ENCODE measurements at regions not wholly inside any gene's neighbourhood (a gene's known extent, or its start where the extent isn't known, plus 50 kb on each side); places are given as distances from the start of the nearest gene placed in this dataset.
"Not testable (repeated sequence)": the region's sequence is repeated elsewhere in the genome, so short reads cannot be mapped to it uniquely, and the experiment has no call there.

DNA sequence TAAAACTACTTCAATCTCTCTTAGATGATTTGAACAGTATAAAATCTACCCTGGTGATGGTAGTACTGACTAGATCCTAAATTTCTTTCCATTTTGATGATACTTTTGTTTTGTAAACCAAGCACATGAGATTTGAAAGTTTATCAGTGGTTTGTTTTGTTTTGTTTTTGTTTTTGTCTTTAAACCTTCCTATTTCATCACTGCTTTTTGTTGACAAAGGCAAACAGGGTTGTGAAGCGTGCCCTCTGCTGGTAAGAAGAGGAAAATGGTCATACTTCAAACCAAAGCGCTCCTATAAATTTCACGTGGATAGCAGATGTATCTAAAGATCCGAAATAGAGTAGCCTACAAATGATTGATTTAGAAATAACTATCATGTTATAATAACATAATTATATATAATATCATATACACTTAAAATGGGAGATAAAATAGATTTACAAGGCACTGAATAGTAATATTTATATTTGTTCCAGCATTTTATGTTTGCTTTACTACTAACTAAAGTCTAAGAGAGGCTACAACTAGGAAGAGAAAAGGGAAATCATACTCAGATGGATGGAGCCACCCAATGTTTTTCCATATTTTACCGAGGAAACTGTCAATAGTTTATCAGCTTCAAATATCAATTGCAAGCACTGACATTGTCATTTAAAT, 254.0 kb upstream of the USP15 start:
- peak in 1 of 2 experiments; percentile 5 for DNase-seq
- no TSS peak for BruUV-seq (replicated peaks)
- H3K9me2 ChIP-seq (ENCODE audit: insufficient read depth): no peaks in the 10 kb centered on the region
- TF ChIP-seq EZH2 (IDR thresholded peaks at IDR 0.05; ENCODE audit: low read depth): no peak
- TF ChIP-seq, protein P1, sequence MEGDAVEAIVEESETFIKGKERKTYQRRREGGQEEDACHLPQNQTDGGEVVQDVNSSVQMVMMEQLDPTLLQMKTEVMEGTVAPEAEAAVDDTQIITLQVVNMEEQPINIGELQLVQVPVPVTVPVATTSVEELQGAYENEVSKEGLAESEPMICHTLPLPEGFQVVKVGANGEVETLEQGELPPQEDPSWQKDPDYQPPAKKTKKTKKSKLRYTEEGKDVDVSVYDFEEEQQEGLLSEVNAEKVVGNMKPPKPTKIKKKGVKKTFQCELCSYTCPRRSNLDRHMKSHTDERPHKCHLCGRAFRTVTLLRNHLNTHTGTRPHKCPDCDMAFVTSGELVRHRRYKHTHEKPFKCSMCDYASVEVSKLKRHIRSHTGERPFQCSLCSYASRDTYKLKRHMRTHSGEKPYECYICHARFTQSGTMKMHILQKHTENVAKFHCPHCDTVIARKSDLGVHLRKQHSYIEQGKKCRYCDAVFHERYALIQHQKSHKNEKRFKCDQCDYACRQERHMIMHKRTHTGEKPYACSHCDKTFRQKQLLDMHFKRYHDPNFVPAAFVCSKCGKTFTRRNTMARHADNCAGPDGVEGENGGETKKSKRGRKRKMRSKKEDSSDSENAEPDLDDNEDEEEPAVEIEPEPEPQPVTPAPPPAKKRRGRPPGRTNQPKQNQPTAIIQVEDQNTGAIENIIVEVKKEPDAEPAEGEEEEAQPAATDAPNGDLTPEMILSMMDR (conservative IDR thresholded peaks at IDR 0.05): peak; percentile 81
- intact Hi-C loops (cut with micrococcal nuclease; ENCODE audit: unreplicated experiment): no loop called here
- POLR2A ChIA-PET (ENCODE audit: unreplicated experiment): no interaction called here
- H3K27ac ChIP-seq: no peak overlapping the region
- no peak overlapping the region for H2AFZ ChIP-seq
- no peak overlapping the region for H3K4me2 ChIP-seq
- H3K27me3 ChIP-seq (ENCODE audit: insufficient read depth, low read depth): no peaks in the 10 kb centered on the region
- no peaks in the 10 kb centered on the region for H3K4me1 ChIP-seq (replicated peaks; ENCODE audit: insufficient read depth)
- H3K79me2 ChIP-seq (ENCODE audit: low read depth): no peaks in the 10 kb centered on the region
- H3F3A ChIP-seq (ENCODE audit: insufficient read depth, low read depth): no peaks in the 10 kb centered on the region
- H3K4me3 ChIP-seq: no peak overlapping the region
- no peaks in the 10 kb centered on the region for H3K9me3 ChIP-seq (ENCODE audit: insufficient read depth, low read depth)
- no peaks in the 10 kb centered on the region for H3K36me3 ChIP-seq (ENCODE audit: low read depth)
- H4K20me1 ChIP-seq (ENCODE audit: insufficient read depth): no peaks in the 10 kb centered on the region
- CTCF ChIA-PET: no interaction called here

DNA sequence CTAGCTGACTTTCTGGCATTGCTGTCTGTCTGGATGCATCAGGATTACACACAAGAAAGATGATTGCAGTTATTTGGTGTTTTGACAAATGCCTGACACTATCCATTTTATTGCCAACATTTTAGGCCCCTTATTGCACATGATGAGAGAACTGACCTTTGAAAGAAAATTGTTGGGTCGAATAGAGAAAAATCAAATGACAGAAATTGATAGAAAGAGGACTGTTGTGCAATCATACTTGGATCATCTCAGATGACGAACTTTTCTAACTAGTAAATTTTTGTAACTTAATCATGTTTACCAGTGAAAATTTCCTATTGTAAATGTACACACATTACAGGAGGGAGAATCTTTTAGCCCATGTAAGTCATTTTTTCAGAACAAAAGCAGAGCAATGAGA, 251.5 kb upstream of the USP15 start:
- no peaks in the 10 kb centered on the region for H4K20me1 ChIP-seq (ENCODE audit: insufficient read depth)
- no peaks in the 10 kb centered on the region for H3K79me2 ChIP-seq (ENCODE audit: low read depth)
- no TSS peak for BruUV-seq (replicated peaks)
- no peak overlapping the region for H3K4me3 ChIP-seq
- H3K27ac ChIP-seq: no peak overlapping the region
- no peaks in the 10 kb centered on the region for H3K27me3 ChIP-seq (ENCODE audit: insufficient read depth, low read depth)
- CTCF ChIA-PET: no interaction called here
- no peak for TF ChIP-seq EZH2 (IDR thresholded peaks at IDR 0.05; ENCODE audit: low read depth)
- TF ChIP-seq, protein P1 (conservative IDR thresholded peaks at IDR 0.05): no peak
- no peak overlapping the region for H2AFZ ChIP-seq
- DNase-seq: no peak
- intact Hi-C loops (cut with micrococcal nuclease; ENCODE audit: unreplicated experiment): no loop called here
- POLR2A ChIA-PET (ENCODE audit: unreplicated experiment): no interaction called here
- H3K4me2 ChIP-seq: no peak overlapping the region
- no peaks in the 10 kb centered on the region for H3K4me1 ChIP-seq (replicated peaks; ENCODE audit: insufficient read depth)
- no peaks in the 10 kb centered on the region for H3K36me3 ChIP-seq (ENCODE audit: low read depth)
- no peaks in the 10 kb centered on the region for H3F3A ChIP-seq (ENCODE audit: insufficient read depth, low read depth)
- H3K9me2 ChIP-seq (ENCODE audit: insufficient read depth): no peaks in the 10 kb centered on the region
- no peaks in the 10 kb centered on the region for H3K9me3 ChIP-seq (ENCODE audit: insufficient read depth, low read depth)

DNA sequence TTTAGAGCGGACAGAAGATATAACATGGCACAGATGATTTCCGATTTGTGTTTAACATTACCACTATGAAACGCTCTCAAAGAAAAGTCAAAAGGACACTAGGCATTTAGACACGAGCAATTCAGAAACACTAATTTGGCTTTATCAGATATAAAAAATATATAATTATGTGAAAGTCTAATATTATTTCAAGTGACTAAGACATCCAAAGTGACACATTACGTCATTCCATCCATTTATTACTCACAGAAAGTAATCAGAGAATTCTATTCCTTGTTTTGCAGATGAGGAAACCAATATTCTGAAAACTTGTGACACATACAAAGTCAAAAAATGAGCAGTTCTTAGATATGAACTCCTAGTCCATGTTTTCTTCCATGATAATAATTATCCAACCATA, 250.8 kb upstream of the USP15 start:
- Histone ChIP-seq H3K27me3 (ENCODE audit: insufficient read depth, low read depth) (no peaks in the 10 kb centered on the region), H3K4me2 (no peak overlapping the region), H3K4me1 (replicated peaks; ENCODE audit: insufficient read depth) (no peaks in the 10 kb centered on the region), H3K36me3 (ENCODE audit: low read depth) (no peaks in the 10 kb centered on the region), H3K79me2 (ENCODE audit: low read depth) (no peaks in the 10 kb centered on the region), H3K27ac (no peak overlapping the region), H4K20me1 (ENCODE audit: insufficient read depth) (no peaks in the 10 kb centered on the region), H3F3A (ENCODE audit: insufficient read depth, low read depth) (no peaks in the 10 kb centered on the region), H3K9me2 (ENCODE audit: insufficient read depth) (no peaks in the 10 kb centered on the region), H3K9me3 (ENCODE audit: insufficient read depth, low read depth) (no peaks in the 10 kb centered on the region), H2AFZ (no peak overlapping the region), H3K4me3 (no peak overlapping the region)
- ChIA-PET POLR2A (ENCODE audit: unreplicated experiment) (no interaction called here), CTCF (no interaction called here)
- BruUV-seq (replicated peaks): no TSS peak
- intact Hi-C loops (cut with micrococcal nuclease; ENCODE audit: unreplicated experiment): no loop called here
- no peak for DNase-seq
- no peak for TF ChIP-seq EZH2 (IDR thresholded peaks at IDR 0.05; ENCODE audit: low read depth)
- TF ChIP-seq, protein P1 (conservative IDR thresholded peaks at IDR 0.05): no peak

DNA sequence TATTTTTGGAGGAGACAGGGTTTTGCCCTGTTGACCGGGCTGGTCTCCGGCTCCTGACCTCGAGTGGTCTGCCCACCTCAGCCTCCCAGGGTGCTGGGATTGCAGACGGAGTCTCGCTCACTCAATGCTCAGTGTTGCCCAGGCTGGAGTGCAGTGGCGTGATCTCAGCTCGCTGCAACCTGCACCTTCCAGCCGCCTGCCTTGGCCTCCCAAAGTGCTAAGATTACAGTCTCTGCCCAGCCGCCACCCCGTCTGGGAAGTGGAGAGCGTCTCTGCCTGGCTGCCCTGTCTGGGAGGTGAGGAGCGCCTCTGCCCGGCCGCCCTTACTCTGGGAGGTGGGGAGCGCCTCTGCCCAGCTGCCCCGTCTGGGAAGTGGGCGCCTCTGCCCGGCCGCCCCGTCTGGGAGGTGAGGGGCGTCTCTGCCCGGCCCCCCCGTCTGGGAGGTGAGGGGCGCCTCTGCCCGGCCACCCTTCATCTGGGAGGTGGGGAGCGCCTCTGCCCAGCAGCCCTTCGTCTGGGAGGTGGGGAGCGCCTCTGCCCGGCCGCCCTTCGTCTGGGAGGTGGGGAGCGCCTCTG, 249.8 kb upstream of the USP15 start:
- H3K27me3 ChIP-seq (ENCODE audit: insufficient read depth, low read depth); intact Hi-C loops (cut with micrococcal nuclease; ENCODE audit: unreplicated experiment); H3K9me2 ChIP-seq (ENCODE audit: insufficient read depth); CTCF ChIA-PET; H3K4me1 ChIP-seq (replicated peaks; ENCODE audit: insufficient read depth); H3K36me3 ChIP-seq (ENCODE audit: low read depth); DNase-seq; H3K4me3 ChIP-seq; H3K27ac ChIP-seq; H4K20me1 ChIP-seq (ENCODE audit: insufficient read depth); POLR2A ChIA-PET (ENCODE audit: unreplicated experiment); H3K4me2 ChIP-seq; BruUV-seq (replicated peaks); H3K9me3 ChIP-seq (ENCODE audit: insufficient read depth, low read depth); H3F3A ChIP-seq (ENCODE audit: insufficient read depth, low read depth); H2AFZ ChIP-seq; H3K79me2 ChIP-seq (ENCODE audit: low read depth): not testable (repeated sequence)

DNA sequence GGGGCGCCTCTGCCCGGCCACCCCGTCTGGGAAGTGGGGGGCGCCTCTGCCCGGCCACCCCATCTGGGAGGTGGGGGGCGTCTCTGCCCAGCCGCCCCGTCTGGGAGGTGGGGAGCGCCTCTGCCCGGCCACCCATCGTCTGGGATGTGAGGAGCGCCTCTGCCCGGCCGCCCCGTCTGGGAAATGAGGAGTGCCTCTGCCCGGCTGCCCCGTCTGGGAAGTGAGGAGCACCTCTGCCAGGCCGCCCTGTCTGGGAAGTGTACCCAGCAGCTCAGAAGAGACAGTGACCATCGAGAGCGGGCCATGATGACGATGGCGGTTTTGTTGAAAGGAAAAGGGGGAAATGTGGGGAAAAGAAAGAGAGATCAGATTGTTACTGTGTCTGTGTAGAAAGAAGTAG, 249.2 kb upstream of the USP15 start:
- intact Hi-C loops (cut with micrococcal nuclease; ENCODE audit: unreplicated experiment); H3K9me2 ChIP-seq (ENCODE audit: insufficient read depth); H3K27ac ChIP-seq; H4K20me1 ChIP-seq (ENCODE audit: insufficient read depth); H3K9me3 ChIP-seq (ENCODE audit: insufficient read depth, low read depth); H2AFZ ChIP-seq; DNase-seq; H3K79me2 ChIP-seq (ENCODE audit: low read depth); BruUV-seq (replicated peaks); POLR2A ChIA-PET (ENCODE audit: unreplicated experiment); H3K4me2 ChIP-seq; H3K4me1 ChIP-seq (replicated peaks; ENCODE audit: insufficient read depth); CTCF ChIA-PET; H3K36me3 ChIP-seq (ENCODE audit: low read depth); H3F3A ChIP-seq (ENCODE audit: insufficient read depth, low read depth); H3K4me3 ChIP-seq; H3K27me3 ChIP-seq (ENCODE audit: insufficient read depth, low read depth): not testable (repeated sequence)
